SK-N-DZ (cell line): ENCODE measurements at regions not wholly inside any gene's neighbourhood (a gene's known extent, or its start where the extent isn't known, plus 50 kb on each side); places are given as distances from the start of the nearest gene placed in this dataset.

Experiments
- DNase-seq: peaks from one replicate; pipeline ENCODE4 v3.0.0-alpha.2; 2015; ENCODE audit warnings: low spot score

DNA sequence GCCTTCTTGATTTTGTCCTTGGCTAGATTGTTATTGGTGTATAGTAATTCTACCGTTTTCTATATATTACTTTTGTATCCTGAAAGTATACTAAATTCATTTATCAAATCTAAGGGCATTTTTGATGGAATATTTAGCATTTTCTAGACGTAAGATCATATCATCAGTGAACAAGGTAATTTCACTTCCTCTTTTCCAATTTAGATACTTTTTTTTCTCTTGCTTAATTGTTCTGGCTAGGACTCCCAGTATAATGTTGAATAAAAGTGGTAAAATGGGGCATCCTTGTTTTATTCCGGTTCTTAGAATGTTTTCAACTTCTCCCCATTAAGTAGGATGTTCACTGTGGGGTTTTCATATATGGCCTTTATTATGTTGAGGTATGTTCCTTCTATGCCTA, 260.7 kb downstream of the POLR1F start:
- no peak for DNase-seq

DNA sequence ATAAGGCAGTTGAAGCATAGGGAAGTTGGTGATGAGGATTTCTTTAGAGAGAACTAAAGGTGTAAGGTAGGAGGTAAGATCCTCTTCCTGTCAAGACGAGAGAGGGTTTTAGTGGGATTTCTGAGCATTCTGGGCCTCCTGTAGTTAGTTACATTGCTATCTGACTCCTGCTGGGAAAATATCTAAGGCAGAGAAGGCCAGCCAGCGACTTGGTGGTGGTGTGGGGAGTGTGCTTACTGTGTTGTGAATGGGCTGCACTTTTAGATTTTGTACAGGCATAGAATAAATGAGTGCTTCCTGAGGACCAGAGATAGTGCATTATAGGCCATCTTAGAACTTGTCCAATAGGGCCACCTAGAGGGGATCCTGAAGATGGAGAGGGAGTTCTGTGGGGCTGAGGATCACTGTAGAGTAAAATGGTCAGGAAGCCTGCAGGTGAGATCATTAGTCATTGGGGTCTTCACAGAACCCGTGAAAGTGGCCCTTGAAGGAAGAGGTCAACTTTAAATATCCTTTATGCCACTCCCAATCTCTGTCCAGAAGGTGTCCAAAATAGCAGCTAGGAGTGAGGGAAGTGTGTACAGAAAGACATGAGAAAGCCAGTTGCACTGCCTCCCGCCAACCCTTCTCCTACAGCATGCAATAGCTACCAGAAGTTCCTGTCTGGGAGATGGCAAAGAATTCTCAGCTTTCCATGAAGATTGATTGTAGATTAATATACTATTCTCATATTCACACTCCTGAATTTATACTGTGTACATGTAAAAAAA, 266.6 kb downstream of the POLR1F start:
- DNase-seq = peak; percentile 43

DNA sequence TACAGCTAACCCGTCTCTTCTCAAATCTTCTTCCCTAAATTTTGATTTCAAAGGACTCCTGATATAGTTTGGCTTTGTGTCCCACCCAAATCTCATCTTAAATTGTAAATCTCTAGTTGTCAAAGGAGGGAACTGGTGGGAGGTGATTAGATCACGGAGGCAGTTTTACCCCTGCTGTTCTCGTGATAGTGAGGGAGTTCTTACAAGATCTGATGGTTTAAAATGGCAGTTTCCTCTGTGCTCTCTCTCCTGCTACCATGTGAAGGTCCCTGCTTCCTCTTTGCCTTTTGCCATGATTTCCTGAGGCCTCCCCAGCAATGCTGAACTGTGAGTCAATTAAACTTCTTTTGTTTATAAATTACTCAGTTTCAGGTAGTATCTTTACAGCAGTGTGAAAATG, 269.3 kb downstream of the POLR1F start:
- no peak for DNase-seq

DNA sequence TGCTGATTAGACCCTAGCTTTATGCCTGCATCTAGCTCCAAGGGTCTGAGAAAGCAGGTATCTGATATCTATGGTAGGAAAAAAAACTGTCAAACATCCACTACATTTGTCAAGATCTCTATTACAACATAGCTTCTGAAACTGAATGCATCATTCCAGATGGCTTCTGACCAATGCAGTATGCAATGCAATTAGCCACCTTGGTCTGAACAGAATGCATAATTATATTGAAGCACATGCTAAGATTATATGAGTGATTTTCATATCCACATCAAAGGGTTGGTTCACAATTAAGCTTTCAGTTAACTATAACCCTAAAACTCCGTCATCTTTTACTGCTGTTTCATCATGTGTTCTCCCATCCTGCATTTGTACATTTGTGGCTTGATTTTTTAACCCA, 271.4 kb downstream of the POLR1F start:
- DNase-seq = no peak

DNA sequence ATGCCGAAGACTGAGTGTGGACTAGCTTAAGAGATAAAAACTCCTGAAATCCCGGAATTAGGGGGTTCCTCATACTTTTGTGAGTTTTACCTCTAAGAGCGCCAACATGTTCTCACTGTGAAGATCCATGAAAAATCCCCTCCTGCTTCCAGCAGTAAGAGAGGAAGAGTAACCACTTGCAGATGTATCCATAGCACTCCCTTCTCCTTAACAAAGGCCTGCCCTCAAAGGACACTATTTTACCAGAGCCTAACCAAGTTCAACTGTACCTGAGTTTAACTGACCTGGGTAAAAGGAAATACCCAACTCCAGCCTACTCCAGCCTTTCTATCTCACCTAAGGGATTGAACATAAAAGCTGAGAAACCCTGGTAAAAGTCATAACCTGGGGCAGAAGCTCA, 280.9 kb downstream of the POLR1F start:
- no peak for DNase-seq

DNA sequence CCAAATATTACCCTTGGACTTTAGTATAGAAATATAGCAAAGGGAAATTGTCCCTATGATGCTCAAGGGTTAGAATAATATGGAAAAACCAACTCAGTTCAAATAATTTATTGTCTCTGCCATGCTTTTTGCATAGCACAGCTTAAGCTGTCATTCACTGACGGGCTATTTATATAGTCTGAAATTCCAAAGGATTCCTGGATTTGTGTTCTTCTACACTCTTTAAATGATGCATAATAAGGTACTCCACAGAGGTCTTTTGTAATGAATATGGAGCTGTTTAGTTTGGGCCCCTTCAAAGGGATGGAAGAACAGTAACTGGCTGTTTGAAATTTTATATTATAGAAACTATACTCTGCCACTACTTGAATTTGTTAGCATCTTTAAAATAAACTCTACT, 276.6 kb upstream of the FERD3L start:
- no peak for DNase-seq

DNA sequence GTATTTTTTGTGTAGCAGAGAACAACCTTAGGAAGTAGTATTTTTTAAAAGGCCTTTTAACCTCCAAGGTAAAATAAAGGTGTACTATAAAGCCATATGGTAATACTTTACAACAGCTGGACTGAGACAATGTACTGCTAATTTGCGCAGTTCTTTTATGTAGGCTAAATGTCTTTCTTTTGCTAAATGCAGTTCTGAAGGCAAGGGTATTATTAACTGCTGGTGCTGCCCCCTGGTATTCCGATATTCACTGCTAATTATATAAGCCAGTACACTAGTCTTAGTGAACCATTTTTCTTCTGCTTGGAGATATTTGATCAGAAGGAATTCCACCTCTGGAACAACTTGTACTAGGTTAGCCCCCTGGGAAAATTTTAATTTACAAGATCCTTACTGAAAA, 272.0 kb upstream of the FERD3L start:
- DNase-seq = no peak

- DNase-seq = no peak
Observed at GRCh38 chr7:19415123-19415522, 269.9 kb upstream of the FERD3L start.

DNA sequence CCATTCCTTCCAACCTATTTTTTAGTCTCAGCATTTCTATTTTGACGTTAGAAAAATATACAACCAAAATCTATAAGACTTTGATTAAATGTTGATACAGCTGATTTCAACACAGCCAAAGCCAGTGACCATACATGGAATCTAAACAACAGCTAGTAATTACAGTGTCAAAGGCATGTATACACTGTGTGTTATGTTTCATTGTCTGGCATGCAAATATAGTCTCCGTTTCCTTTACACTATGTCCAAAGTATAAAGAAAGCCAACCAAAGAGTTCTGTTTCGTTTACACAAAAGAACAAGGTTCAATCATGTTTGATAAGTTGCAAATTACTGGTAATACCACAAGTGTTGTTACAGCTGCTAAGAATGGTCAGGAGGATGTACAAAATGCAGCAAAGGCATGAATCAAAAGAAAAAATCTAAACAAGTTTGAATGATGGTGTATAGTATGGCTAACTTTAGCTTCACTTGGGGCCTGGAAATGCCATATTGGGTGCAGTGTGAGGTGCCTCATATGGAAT, 268.3 kb upstream of the FERD3L start:
- DNase-seq = no peak

GRCh38 chr7:19410691-19411090, 265.5 kb upstream of the FERD3L start:
- DNase-seq = no peak

- no peak for DNase-seq
Observed at GRCh38 chr7:19410106-19410505, 264.9 kb upstream of the FERD3L start.

DNA sequence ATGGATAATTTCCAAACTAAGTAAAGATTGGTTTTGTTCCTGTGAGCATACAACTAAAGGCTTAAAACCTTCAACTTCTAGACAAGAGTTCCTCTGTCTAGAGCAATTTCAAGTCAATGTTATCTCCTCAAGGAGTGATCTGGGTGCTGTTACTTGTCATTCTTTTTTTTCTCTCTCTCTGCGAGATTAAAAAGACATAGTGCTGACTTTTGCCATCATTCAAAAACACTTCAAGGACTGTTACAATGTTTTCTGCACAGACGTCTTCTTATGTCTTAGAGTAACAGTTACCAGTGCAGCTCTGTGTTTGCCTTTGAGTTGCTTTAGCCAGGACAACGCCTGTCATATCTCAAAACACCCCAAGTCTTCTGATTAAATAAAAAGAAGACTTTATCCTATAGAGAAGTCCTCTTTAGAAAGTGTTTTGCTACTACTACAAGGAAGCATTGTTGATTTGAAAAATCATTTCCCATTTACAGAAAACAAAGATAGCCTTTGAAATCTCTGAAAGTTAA, 263.5 kb upstream of the FERD3L start:
- DNase-seq = no peak

- DNase-seq = no peak
Observed at GRCh38 chr7:19407270-19407669, 262.0 kb upstream of the FERD3L start.

DNA sequence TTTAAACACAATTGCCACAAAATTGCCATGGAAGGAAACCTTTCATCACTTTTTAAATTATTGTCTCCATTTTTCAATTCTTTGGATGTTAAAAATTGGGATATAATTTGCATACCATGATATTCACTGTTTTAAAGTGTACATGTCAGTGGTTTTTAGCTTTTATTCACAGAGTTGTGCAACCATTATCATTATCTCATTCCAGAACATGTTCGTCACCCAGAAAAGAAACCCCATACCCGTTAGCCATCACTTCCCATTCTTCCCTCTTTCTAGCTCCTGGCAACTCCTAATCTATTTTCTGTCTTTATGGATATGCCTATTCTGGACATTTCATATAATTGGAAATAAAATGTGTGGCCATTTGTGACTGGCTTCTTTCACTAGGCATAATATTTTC, 260.3 kb upstream of the FERD3L start:
- DNase-seq = no peak

DNA sequence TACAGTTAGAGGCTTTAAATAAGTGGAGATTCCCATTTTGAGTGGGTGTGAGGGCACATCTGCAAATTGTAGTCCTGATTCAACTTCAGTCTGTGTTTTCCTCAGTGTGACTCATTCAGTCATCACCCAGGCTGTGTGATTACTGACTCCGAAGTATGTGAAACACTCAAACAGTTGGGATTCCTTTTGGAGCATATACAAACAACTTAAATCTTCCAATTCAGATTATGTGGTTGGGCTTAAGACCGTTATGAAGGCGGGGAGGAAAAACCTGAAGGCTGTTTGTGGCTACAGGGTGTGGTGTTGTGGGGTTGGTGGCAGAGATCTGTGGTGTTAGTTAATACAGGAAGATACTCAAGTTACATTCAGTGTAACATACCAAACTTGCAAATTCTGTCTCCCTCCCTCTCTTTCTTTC, 259.7 kb upstream of the FERD3L start:
- DNase-seq = no peak

- no peak for DNase-seq
Observed at GRCh38 chr7:19403691-19404090, 258.5 kb upstream of the FERD3L start.

DNA sequence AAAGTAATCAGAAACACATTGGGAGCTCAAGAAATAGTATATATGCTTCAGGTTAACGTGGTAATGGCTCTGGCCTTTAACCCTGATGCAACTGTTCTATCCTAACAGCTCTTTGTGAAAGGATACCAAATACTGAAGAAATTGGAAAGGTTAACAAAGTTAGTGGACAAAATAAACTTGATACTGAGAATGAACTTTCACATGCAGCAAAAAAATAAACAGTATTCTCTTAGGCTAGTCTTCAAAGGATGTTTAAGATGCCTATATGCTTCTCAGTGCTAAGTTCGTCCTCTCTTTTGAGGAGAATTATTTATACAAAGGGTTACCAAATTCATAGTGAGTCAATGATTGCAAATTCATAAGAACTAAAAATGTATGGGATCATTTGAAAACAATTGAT, 256.2 kb upstream of the FERD3L start:
- no peak for DNase-seq

- no peak for DNase-seq
Observed at GRCh38 chr7:19400758-19401254, 255.6 kb upstream of the FERD3L start.

GRCh38 chr7:19397911-19398310, 252.7 kb upstream of the FERD3L start:
- no peak for DNase-seq

DNA sequence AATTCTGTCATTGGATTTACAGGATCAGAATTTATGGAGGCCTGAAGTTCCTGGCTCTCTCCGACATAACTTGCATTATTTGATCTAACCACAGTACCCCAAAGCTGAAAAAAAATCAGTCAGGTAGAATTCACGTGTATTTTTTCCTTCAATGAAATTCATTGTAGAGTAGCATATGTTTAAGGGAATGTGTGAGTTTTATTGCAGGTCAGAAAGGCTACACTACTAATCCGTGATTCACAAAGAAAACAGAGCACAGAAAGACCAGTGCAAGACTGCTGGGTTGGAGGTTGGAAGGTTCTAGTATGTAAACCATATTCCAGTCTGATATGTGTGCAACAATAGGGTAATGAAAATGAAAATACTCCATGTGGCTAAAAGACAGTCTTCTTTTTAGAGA, 247.0 kb upstream of the FERD3L start:
- no peak for DNase-seq

- DNase-seq = no peak
Observed at GRCh38 chr7:19390795-19391194, 245.6 kb upstream of the FERD3L start.

DNA sequence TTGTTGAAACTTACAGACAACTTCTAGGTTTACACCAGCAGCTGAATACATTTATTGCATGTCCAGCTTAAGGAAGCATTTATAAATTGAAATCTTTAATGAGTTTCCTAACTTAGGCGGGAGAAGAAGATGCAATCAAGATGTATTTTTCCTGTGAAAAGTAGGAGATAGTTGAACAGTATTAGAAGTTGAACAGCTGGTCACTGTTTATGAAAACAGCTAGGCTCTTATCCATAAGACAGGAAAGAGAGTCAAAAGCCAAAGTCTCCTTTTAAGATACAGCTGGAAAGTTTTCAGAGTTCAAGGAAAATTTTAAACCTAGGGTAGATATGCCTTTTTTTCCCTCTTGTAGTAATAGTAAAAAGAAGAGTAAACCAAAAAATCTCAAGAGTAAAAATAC, 236.1 kb upstream of the FERD3L start:
- no peak for DNase-seq

DNA sequence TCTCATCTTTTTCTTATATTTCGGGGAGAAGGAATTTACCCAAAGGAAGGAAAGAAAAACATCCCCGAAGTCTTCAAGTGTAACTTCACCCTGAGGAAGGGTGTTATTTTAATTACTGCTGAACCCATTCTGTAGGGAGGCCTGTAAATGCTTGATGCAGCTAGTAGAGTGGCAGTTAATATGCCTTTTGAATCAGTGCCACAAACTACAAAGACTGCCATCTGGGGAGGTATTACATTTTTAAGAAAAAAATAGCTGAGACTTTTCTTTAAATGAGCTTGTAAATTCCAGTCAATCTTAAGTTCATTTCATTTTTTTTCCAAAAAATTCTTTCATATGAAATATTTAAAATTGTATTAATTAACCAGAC, 233.1 kb upstream of the FERD3L start:
- DNase-seq = no peak
